Stimulated activated CD4-positive, alpha-beta T cell treated with anti-CD3 and anti-CD28 coated beads, Interleukin-2, amount 100 ng/mL, for 24 hours (primary cell): ENCODE measurements at regions not wholly inside any gene's neighbourhood (a gene's known extent, or its start where the extent isn't known, plus 50 kb on each side); places are given as distances from the start of the nearest gene placed in this dataset.
"Not testable (repeated sequence)": the region's sequence is repeated elsewhere in the genome, so short reads cannot be mapped to it uniquely, and the experiment has no call there.

Experiments
- DNase-seq, 2 donors: peaks; one replicate each; pipeline ENCODE4 v3.0.0-alpha.2; 2020

GRCh38 chr3:43236008-43236407, 50.3 kb upstream of the SNRK start:
- no peak for DNase-seq

GRCh38 chr3:43233062-43233461, 53.3 kb upstream of the SNRK start:
- no peak for DNase-seq

GRCh38 chr3:43231276-43232000, 54.9 kb upstream of the SNRK start:
- DNase-seq: no peak

GRCh38 chr3:43229865-43230264, 56.5 kb upstream of the SNRK start:
- DNase-seq: not testable (repeated sequence)

GRCh38 chr3:43227685-43228084, 58.7 kb upstream of the SNRK start:
- not testable (repeated sequence) for DNase-seq

GRCh38 chr3:43224405-43225073, 61.8 kb upstream of the SNRK start:
- DNase-seq: no peak

- DNase-seq: no peak
Measured at GRCh38 chr3:43223670-43224364, 62.5 kb upstream of the SNRK start.

- no peak for DNase-seq
Measured at GRCh38 chr3:43222590-43222989, 63.8 kb upstream of the SNRK start.

GRCh38 chr3:43221076-43221475, 65.3 kb upstream of the SNRK start:
- DNase-seq: no peak

GRCh38 chr3:43219616-43220015, 66.7 kb upstream of the SNRK start:
- no peak for DNase-seq

- DNase-seq: no peak
Measured at GRCh38 chr3:43218921-43219320, 67.4 kb upstream of the SNRK start.

- no peak for DNase-seq
Measured at GRCh38 chr3:43218156-43218555, 68.2 kb upstream of the SNRK start.

- no peak for DNase-seq
Measured at GRCh38 chr3:43217633-43218032, 68.7 kb upstream of the SNRK start.

GRCh38 chr3:43217206-43217605, 69.1 kb upstream of the SNRK start:
- no peak for DNase-seq

GRCh38 chr3:43215663-43216275, 70.6 kb upstream of the SNRK start:
- DNase-seq: no peak

- no peak for DNase-seq
Measured at GRCh38 chr3:43215138-43215537, 71.2 kb upstream of the SNRK start.

GRCh38 chr3:43214616-43215015, 71.7 kb upstream of the SNRK start:
- DNase-seq: no peak

GRCh38 chr3:43213631-43214030, 72.7 kb upstream of the SNRK start:
- DNase-seq: no peak

GRCh38 chr3:43212914-43213611, 73.3 kb upstream of the SNRK start:
- DNase-seq: no peak

- no peak for DNase-seq
Measured at GRCh38 chr3:43211681-43212080, 74.7 kb upstream of the SNRK start.

- DNase-seq: no peak
Measured at GRCh38 chr3:43210049-43211027, 76.0 kb upstream of the SNRK start.

- no peak for DNase-seq
Measured at GRCh38 chr3:43207628-43208085, 78.7 kb upstream of the SNRK start.
